Keratinocyte (primary cell): ENCODE measurements at regions not wholly inside any gene's neighbourhood (a gene's known extent, or its start where the extent isn't known, plus 50 kb on each side); places are given as distances from the start of the nearest gene placed in this dataset.

ENCODE experiments used
- DNase-seq: peaks from one replicate; pipeline ENCODE4 v3.0.0-alpha.2; 2011; ENCODE audit warnings: low read depth, missing footprints, low spot score
- FAIRE-seq: peaks from 2 replicates; lab custom pipeline; 2011; peaks lifted over from hg19 to GRCh38; lab: Jason Lieb, UNC
- H2AFZ ChIP-seq: 2 replicates; pipeline ENCODE4 v1.6.0; 2012; ENCODE audit warnings: low read length, control low read depth, inconsistent platforms; ENCODE audit not compliant: control insufficient read depth
- H3K27ac ChIP-seq: 2 replicates; pipeline ENCODE4 v1.5.1; 2011; ENCODE audit warnings: low read length; ENCODE audit not compliant: control insufficient read depth, insufficient read depth
- H3K27me3 ChIP-seq: 3 replicates; pipeline ENCODE4 v1.6.0; 2011; ENCODE audit warnings: low read length; ENCODE audit not compliant: control insufficient read depth, insufficient read depth; ENCODE audit errors: extremely low read depth
- H3K36me3 ChIP-seq, 2 experiments: 2 replicates in 1 of 2; 3 replicates in 1 of 2; pipeline ENCODE4 v1.5.1; 2011; ENCODE audit warnings: low read length in 2 of 2, mild to moderate bottlenecking in 1 of 2; ENCODE audit not compliant: control insufficient read depth in 2 of 2, insufficient read depth in 2 of 2; ENCODE audit errors: extremely low read depth in 1 of 2
- H3K4me1 ChIP-seq: 3 replicates; pipeline ENCODE4 v1.5.1; 2011; ENCODE audit warnings: low read length; ENCODE audit not compliant: control insufficient read depth, insufficient read depth; ENCODE audit errors: extremely low read depth
- H3K4me2 ChIP-seq: 3 replicates; pipeline ENCODE4 v1.6.0; 2011; ENCODE audit warnings: low read depth, low read length; ENCODE audit not compliant: control insufficient read depth, insufficient read depth; ENCODE audit errors: extremely low read depth
- H3K4me3 ChIP-seq, 3 experiments: fragments of 200-600 bp in 1 of 3; sonication (generic) in 1 of 3; 2 replicates in 2 of 3; 3 replicates in 1 of 3; pipeline ENCODE4 v1.5.1; 2011 to 2016; ENCODE audit warnings: low read length in 3 of 3, mild to moderate bottlenecking in 3 of 3, control low read depth in 2 of 3, inconsistent platforms in 1 of 3, low read depth in 1 of 3, mixed read lengths in 1 of 3, mixed run types in 1 of 3, moderate library complexity in 1 of 3; ENCODE audit not compliant: control insufficient read depth in 2 of 3, insufficient read depth in 2 of 3; ENCODE audit errors: extremely low read depth in 1 of 3
- H3K79me2 ChIP-seq: 2 replicates; pipeline ENCODE4 v1.6.0; 2012; ENCODE audit warnings: low read length; ENCODE audit not compliant: control insufficient read depth, insufficient read depth
- H3K9ac ChIP-seq: 3 replicates; pipeline ENCODE4 v1.6.0; 2011; ENCODE audit warnings: low read length; ENCODE audit not compliant: control insufficient read depth, insufficient read depth; ENCODE audit errors: extremely low read depth
- H3K9me1 ChIP-seq: 3 replicates; pipeline ENCODE4 v1.6.0; 2011; ENCODE audit warnings: low read length; ENCODE audit not compliant: control insufficient read depth, insufficient read depth; ENCODE audit errors: extremely low read depth
- H3K9me3 ChIP-seq: 2 replicates; pipeline ENCODE4 v1.5.1; 2012; ENCODE audit warnings: low read depth, low read length; ENCODE audit not compliant: control insufficient read depth
- H4K20me1 ChIP-seq: 3 replicates; pipeline ENCODE4 v1.6.0; 2011; ENCODE audit warnings: low read length; ENCODE audit not compliant: control insufficient read depth, insufficient read depth; ENCODE audit errors: extremely low read depth
- CTCF ChIP-seq, 3 experiments: IDR thresholded peaks in 1 of 3; conservative IDR thresholded peaks in 1 of 3; optimal IDR thresholded peaks in 1 of 3; 2 replicates in 2 of 3; 3 replicates in 1 of 3; pipeline versions ENCODE3 to v1.5.1; 2011; ENCODE audit warnings: low read length in 3 of 3, mild to moderate bottlenecking in 3 of 3, moderate library complexity in 2 of 3, control low read depth in 1 of 3, inconsistent platforms in 1 of 3; ENCODE audit not compliant: insufficient read depth in 2 of 3; ENCODE audit errors: extremely low read depth in 1 of 3
- EZH2 ChIP-seq: IDR thresholded peaks from one replicate; pipeline ENCODE4 v1.6.1; 2012; ENCODE audit warnings: inconsistent platforms, mild to moderate bottlenecking, low read length, moderate library complexity
- dilution Hi-C: fragments of 300-500 bp; cut with MboI; formaldehyde crosslinking; loops from one replicate; pipeline ENCODE4 v1.7.0; 2020; ENCODE audit warnings: low sequenced_read_pairs; ENCODE audit not compliant: extremely low pct_ligation_motif_present

DNA sequence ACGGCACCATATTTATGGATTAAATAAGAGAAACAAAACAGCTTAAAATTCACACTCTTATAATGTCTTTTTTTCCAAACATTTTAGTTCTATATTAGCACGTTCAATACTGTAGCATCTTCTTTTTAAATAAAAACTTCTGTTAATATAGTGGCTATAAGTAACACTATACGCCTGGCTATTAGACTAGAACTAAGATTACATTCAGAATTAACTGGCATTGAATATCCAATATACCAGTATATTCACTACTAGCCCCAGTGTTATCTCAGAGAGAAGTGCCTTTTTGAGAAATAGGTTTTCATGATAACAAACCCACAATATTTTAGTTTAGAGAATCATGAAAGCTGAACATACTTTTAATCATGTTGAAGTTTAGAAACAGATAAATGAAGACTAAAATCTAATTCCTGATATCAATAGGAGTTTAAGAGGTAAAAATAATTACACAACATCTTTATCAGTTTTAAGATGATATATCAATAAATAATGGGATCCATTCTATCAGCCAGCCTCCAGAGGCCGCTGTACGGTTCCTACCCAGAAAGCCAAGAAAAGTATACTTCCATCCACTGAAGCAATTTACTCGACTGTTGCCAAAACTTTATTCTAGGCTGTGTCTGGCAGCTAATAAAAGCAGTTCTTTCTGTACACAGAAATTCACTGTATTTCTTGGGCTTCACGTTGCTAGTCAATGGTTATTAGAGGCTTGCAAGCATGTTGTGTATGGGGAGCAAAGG, 1113.4 kb upstream of the MIR17HG start:
- FAIRE-seq (no peak), DNase-seq (no peak)
- no peak for TF ChIP-seq CTCF (optimal IDR thresholded peaks at IDR 0.05 in 1 of 3, IDR thresholded peaks at IDR 0.05 in 1 of 3, conservative IDR thresholded peaks at IDR 0.05 in 1 of 3; ENCODE audit: extremely low read depth in 1 of 3, insufficient read depth in 2 of 3, low read length in 3 of 3)
- TF ChIP-seq EZH2: no peak
- H3K4me2 ChIP-seq: no peak overlapping the region
- H3K9me3 ChIP-seq: no peaks in the 10 kb centered on the region
- no peak overlapping the region for H2AFZ ChIP-seq
- dilution Hi-C loops: no loop called here
- H4K20me1 ChIP-seq: no peaks in the 10 kb centered on the region
- H3K27ac ChIP-seq: no peak overlapping the region
- no peaks in the 10 kb centered on the region for H3K4me1 ChIP-seq
- no peaks in the 10 kb centered on the region for H3K27me3 ChIP-seq
- no peak overlapping the region for H3K4me3 ChIP-seq
- no peaks in the 10 kb centered on the region for H3K9me1 ChIP-seq
- H3K36me3 ChIP-seq: no peaks in the 10 kb centered on the region
- no peaks in the 10 kb centered on the region for H3K79me2 ChIP-seq
- no peak overlapping the region for H3K9ac ChIP-seq

DNA sequence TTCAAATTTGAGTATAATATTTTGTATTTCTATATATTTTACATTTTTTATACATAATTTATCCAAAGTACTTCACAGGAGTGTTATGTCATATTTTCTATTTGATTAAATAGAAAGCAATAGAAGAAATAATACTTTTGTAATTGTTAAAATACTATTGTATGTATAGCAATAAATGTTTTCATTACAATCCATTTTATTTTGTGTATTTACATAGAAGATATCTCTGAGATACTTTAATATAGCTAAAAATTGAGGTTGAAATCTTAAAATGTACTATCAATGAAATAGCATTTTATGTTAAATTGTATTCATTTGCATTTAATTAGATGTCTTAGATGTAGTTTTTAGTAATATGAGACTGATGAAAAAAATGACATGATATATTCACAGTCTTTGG, 1109.6 kb upstream of the MIR17HG start:
- H3K9me3 ChIP-seq: no peaks in the 10 kb centered on the region
- no peak for DNase-seq
- H3K79me2 ChIP-seq: no peaks in the 10 kb centered on the region
- dilution Hi-C loops: no loop called here
- no peak overlapping the region for H3K27ac ChIP-seq
- TF ChIP-seq CTCF (optimal IDR thresholded peaks at IDR 0.05 in 1 of 3, IDR thresholded peaks at IDR 0.05 in 1 of 3, conservative IDR thresholded peaks at IDR 0.05 in 1 of 3; ENCODE audit: extremely low read depth in 1 of 3, insufficient read depth in 2 of 3, low read length in 3 of 3): no peak
- TF ChIP-seq EZH2: no peak
- H3K27me3 ChIP-seq: no peaks in the 10 kb centered on the region
- no peaks in the 10 kb centered on the region for H4K20me1 ChIP-seq
- no peaks in the 10 kb centered on the region for H3K36me3 ChIP-seq
- H3K4me1 ChIP-seq: no peaks in the 10 kb centered on the region
- no peak overlapping the region for H3K9ac ChIP-seq
- H3K4me3 ChIP-seq: no peak overlapping the region
- FAIRE-seq: no peak
- no peak overlapping the region for H3K4me2 ChIP-seq
- no peak overlapping the region for H2AFZ ChIP-seq
- no peaks in the 10 kb centered on the region for H3K9me1 ChIP-seq
